ENCODE measurements at regions not wholly inside any gene's neighbourhood (a gene's known extent, or its start where the extent isn't known, plus 50 kb on each side); places are given as distances from the start of the nearest gene placed in this dataset.
A peak's percentile ranks its signal among the peaks of the same experiment; 100 is the strongest.
"Not testable (repeated sequence)": the region's sequence is repeated elsewhere in the genome, so short reads cannot be mapped to it uniquely, and the experiment has no call there.

- DNase-seq, result not testable (repeated sequence)
Measured at GRCh38 chr1:164459176-164459575, 99.8 kb upstream of the PBX1 start.

- no peak for DNase-seq
Measured at GRCh38 chr1:164466001-164466421, 93.0 kb upstream of the PBX1 start.

GRCh38 chr1:164466429-164466828 is 92.6 kb upstream of the PBX1 start:
- DNase-seq, result no peak

- no peak for DNase-seq
Measured at GRCh38 chr1:164470996-164471395, 88.0 kb upstream of the PBX1 start.

- DNase-seq, result no peak
Measured at GRCh38 chr1:164472841-164473240, 86.1 kb upstream of the PBX1 start.

GRCh38 chr1:164473544-164473943 is 85.4 kb upstream of the PBX1 start:
- DNase-seq, result no peak

- DNase-seq, result no peak
Measured at GRCh38 chr1:164475834-164476233, 83.2 kb upstream of the PBX1 start.

- no peak for DNase-seq
Measured at GRCh38 chr1:164477343-164477742, 81.6 kb upstream of the PBX1 start.

- no peak for DNase-seq
Measured at GRCh38 chr1:164479242-164479641, 79.7 kb upstream of the PBX1 start.

GRCh38 chr1:164480285-164480907 is 78.6 kb upstream of the PBX1 start:
- no peak for DNase-seq

GRCh38 chr1:164495905-164496304 is 63.1 kb upstream of the PBX1 start:
- DNase-seq, result no peak

- no peak for DNase-seq
Measured at GRCh38 chr1:164498792-164499191, 60.2 kb upstream of the PBX1 start.

- DNase-seq, result peak in 1 of 4 experiments; percentile 1
Measured at GRCh38 chr1:164504749-164505148, 54.2 kb upstream of the PBX1 start.
